ENCODE measurements at regions not wholly inside any gene's neighbourhood (a gene's known extent, or its start where the extent isn't known, plus 50 kb on each side); places are given as distances from the start of the nearest gene placed in this dataset.

DNA sequence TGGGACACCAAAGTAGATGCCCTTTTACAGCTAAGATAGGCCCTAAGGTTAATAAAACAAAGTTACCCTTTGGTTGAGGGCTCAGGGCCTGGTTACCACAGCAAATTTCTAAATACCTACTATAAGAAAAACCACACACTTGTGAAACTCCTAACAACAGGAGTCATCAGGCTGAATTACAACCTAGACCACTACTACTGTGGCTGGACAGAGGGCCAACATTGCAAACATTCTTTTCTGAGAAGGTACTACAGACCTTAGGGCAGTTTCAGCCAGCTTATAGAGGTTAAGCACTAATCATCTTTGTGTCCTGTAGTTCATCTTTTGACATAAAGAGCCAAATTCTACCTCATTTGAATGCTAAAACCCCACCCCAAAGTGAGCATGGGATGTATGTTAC is 504.0 kb downstream of the RAPGEF2 start:
- Histone ChIP-seq H3K27ac (no peak overlapping the region), H3K27me3 (no peaks in the 10 kb centered on the region), H3K4me2 (no peak overlapping the region), H3K4me1 (no peaks in the 10 kb centered on the region), H3K9ac (no peak overlapping the region), H3K36me3 (no peaks in the 10 kb centered on the region), H3K9me3 (no peaks in the 10 kb centered on the region), H3K4me3 (no peak overlapping the region), H4K20me1 (no peaks in the 10 kb centered on the region)
- TF ChIP-seq Cebpa-rat (IDR thresholded peaks at IDR 0.05): no peak

- H3K4me3 ChIP-seq: no peak overlapping the region
- no peak overlapping the region for H3K4me2 ChIP-seq
- no peaks in the 10 kb centered on the region for H3K4me1 ChIP-seq
- H3K36me3 ChIP-seq: no peaks in the 10 kb centered on the region
- no peak overlapping the region for H3K27ac ChIP-seq
- H4K20me1 ChIP-seq: no peaks in the 10 kb centered on the region
- no peaks in the 10 kb centered on the region for H3K27me3 ChIP-seq
- no peaks in the 10 kb centered on the region for H3K9me3 ChIP-seq
- TF ChIP-seq Cebpa-rat (IDR thresholded peaks at IDR 0.05): no peak
- H3K9ac ChIP-seq: no peak overlapping the region
Observed at GRCh38 chr4:159607809-159608208, 504.9 kb downstream of the RAPGEF2 start.

- Histone ChIP-seq H3K4me1 (no peaks in the 10 kb centered on the region), H3K27ac (no peak overlapping the region)
Observed at GRCh38 chr4:159608436-159608835, 505.6 kb downstream of the RAPGEF2 start.

DNA sequence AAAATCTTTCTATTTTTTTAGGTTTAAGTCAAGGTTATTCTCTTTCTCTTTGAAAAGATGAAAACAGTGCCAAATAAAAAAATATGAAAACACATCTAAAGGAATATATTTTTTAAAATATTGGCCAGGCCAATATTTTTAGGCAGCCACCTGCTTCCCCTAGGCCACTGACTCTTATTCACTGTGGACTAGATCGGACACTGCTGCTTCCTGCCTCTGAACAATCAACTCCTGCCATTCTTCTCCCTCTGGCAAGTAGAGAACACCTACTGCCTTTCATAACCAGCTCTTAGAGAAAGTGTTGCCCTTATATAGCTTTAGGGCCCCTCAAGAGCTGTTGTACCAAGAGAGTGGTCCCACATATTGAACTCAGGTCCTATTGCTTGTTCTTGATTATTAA is 529.2 kb downstream of the RAPGEF2 start:
- no peaks in the 10 kb centered on the region for H4K20me1 ChIP-seq
- H3K4me1 ChIP-seq: no peaks in the 10 kb centered on the region
- TF ChIP-seq Cebpa-rat (IDR thresholded peaks at IDR 0.05): no peak
- no peak overlapping the region for H3K4me3 ChIP-seq
- no peak overlapping the region for H3K9ac ChIP-seq
- H3K36me3 ChIP-seq: no peaks in the 10 kb centered on the region
- no peak overlapping the region for H3K27ac ChIP-seq
- H3K27me3 ChIP-seq: no peaks in the 10 kb centered on the region
- H3K4me2 ChIP-seq: no peak overlapping the region
- no peaks in the 10 kb centered on the region for H3K9me3 ChIP-seq

More at GRCh38 chr4:159608436-159608835, 505.6 kb downstream of the RAPGEF2 start:
- no peak overlapping the region for H3K9ac ChIP-seq
- no peak for TF ChIP-seq Cebpa-rat (IDR thresholded peaks at IDR 0.05)
- H3K4me2 ChIP-seq: no peak overlapping the region
- no peaks in the 10 kb centered on the region for H3K36me3 ChIP-seq
- H3K9me3 ChIP-seq: no peaks in the 10 kb centered on the region
- no peak overlapping the region for H3K4me3 ChIP-seq
- no peaks in the 10 kb centered on the region for H3K27me3 ChIP-seq
- H4K20me1 ChIP-seq: no peaks in the 10 kb centered on the region

DNA sequence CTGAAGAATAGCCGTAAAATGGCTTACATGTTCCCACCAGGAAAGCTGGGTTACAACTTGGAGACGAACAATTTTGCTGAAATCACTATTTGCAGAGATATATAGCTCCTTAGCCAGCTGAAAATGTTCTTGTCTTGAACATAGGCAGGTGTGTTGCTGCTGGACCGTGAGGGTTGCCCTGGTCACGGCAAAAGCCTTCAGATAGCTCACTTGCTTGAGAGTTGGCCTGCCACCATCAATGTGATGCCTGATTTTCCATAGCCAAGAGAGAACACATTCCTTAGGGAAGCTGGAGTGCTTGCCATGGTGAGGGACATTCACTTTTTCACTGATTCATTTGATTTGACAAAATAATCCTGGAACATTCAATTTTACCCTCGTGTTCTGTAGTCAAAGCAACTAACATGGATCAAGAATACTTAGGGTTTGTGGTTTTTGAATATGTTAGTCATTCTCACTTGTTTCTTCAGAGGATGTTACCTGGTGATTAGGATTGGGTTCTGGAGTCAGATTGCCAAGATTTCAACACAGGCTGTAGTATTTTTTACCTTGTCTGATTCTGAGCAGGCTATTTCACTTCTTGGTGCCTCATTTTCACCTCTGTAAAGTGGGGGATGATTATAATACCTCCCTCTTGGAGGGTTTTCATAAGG is 536.9 kb downstream of the RAPGEF2 start:
- H3K27ac ChIP-seq: no peak overlapping the region
- H3K27me3 ChIP-seq: no peaks in the 10 kb centered on the region
- no peak overlapping the region for H3K9ac ChIP-seq
- no peaks in the 10 kb centered on the region for H3K36me3 ChIP-seq
- no peak overlapping the region for H3K4me2 ChIP-seq
- no peaks in the 10 kb centered on the region for H3K4me1 ChIP-seq
- H3K9me3 ChIP-seq: no peaks in the 10 kb centered on the region
- no peak overlapping the region for H3K4me3 ChIP-seq
- no peak for TF ChIP-seq Cebpa-rat (IDR thresholded peaks at IDR 0.05)
- no peaks in the 10 kb centered on the region for H4K20me1 ChIP-seq

GRCh38 chr4:159649237-159649636 is 546.4 kb downstream of the RAPGEF2 start:
- H3K9me3 ChIP-seq: no peaks in the 10 kb centered on the region
- H3K36me3 ChIP-seq: no peaks in the 10 kb centered on the region
- no peak for TF ChIP-seq Cebpa-rat (IDR thresholded peaks at IDR 0.05)
- no peak overlapping the region for H3K9ac ChIP-seq
- H3K4me2 ChIP-seq: no peak overlapping the region
- H4K20me1 ChIP-seq: no peaks in the 10 kb centered on the region
- H3K27ac ChIP-seq: no peak overlapping the region
- H3K27me3 ChIP-seq: no peaks in the 10 kb centered on the region
- H3K4me1 ChIP-seq: peaks cover 6% of the 10 kb centered on the region; the same call in 1 of the 2 replicates
- no peak overlapping the region for H3K4me3 ChIP-seq

- H4K20me1 ChIP-seq: no peaks in the 10 kb centered on the region
- no peak overlapping the region for H3K4me2 ChIP-seq
- H3K27me3 ChIP-seq: no peaks in the 10 kb centered on the region
- no peak overlapping the region for H3K9ac ChIP-seq
- H3K4me3 ChIP-seq: no peak overlapping the region
- H3K9me3 ChIP-seq: 0 out of 2 replicates have a peak, but pooled peaks cover 5% of the 10 kb centered on the region
- H3K36me3 ChIP-seq: no peaks in the 10 kb centered on the region
- TF ChIP-seq Cebpa-rat (IDR thresholded peaks at IDR 0.05): no peak
- H3K4me1 ChIP-seq: peaks cover 6% of the 10 kb centered on the region; the same call in 1 of the 2 replicates
- no peak overlapping the region for H3K27ac ChIP-seq
Observed at GRCh38 chr4:159652871-159653270, 550.0 kb downstream of the RAPGEF2 start.

DNA sequence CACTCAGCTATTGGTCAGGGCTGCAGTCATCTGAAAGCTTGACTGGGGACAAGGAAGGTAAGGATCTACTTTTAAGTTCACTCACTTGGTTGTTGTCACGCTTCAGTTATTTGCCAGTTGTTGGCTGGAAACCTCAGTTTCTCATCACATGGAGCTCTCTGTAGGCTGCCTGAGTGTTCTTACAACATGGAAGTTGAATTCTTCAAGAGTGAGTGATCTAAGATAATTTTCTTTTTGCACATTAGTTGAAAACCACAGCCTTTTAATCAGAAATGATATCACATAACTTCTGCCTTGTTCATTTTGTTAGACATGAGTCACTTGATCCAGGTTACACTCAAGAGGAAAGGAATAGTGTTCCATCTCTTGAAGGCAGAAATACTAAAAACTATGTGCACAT is 552.7 kb downstream of the RAPGEF2 start:
- Histone ChIP-seq H3K27me3 (no peaks in the 10 kb centered on the region), H3K4me1 (peaks cover 6% of the 10 kb centered on the region; the same call in 1 of the 2 replicates), H3K9me3 (0 out of 2 replicates have a peak, but pooled peaks cover 5% of the 10 kb centered on the region), H3K4me2 (no peak overlapping the region), H3K9ac (no peak overlapping the region), H3K4me3 (no peak overlapping the region), H3K27ac (no peak overlapping the region), H3K36me3 (no peaks in the 10 kb centered on the region), H4K20me1 (no peaks in the 10 kb centered on the region)
- TF ChIP-seq Cebpa-rat (IDR thresholded peaks at IDR 0.05): no peak

DNA sequence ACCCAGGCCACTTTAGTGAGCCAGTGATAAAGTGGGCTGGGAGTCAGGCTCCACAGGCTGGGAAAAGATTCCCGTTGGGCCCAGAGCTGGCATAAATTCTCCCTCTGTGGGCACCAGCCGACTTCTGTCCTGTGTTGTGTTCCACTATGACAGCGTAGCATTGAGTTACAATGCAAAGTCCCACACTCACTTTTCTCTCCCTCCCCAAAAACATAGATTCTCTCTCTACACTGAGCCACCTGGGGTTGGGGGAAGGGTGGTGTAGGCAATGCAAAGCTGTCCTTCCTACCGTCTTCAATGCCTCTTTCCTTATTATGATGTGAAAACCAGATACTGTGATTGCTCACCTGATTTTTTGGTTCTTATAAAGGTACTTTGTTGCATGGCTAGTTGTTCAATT is 566.2 kb downstream of the RAPGEF2 start:
- peaks cover under 1% of the 10 kb centered on the region; the same call in 1 of the 2 replicates for H3K9me3 ChIP-seq
- H3K27ac ChIP-seq: no peak overlapping the region
- H4K20me1 ChIP-seq: no peaks in the 10 kb centered on the region
- no peaks in the 10 kb centered on the region for H3K4me1 ChIP-seq
- no peaks in the 10 kb centered on the region for H3K27me3 ChIP-seq
- no peak for TF ChIP-seq Cebpa-rat (IDR thresholded peaks at IDR 0.05)
- no peak overlapping the region for H3K4me2 ChIP-seq
- H3K9ac ChIP-seq: no peak overlapping the region
- no peaks in the 10 kb centered on the region for H3K36me3 ChIP-seq
- no peak overlapping the region for H3K4me3 ChIP-seq

- H3K9ac ChIP-seq: no peak overlapping the region
Observed at GRCh38 chr4:159673221-159673620, 570.3 kb downstream of the RAPGEF2 start.

More at GRCh38 chr4:159673221-159673620, 570.3 kb downstream of the RAPGEF2 start:
- Histone ChIP-seq H4K20me1 (no peaks in the 10 kb centered on the region), H3K4me1 (no peaks in the 10 kb centered on the region), H3K36me3 (no peaks in the 10 kb centered on the region), H3K4me3 (no peak overlapping the region), H3K27ac (no peak overlapping the region), H3K27me3 (no peaks in the 10 kb centered on the region), H3K9me3 (no peaks in the 10 kb centered on the region), H3K4me2 (no peak overlapping the region)
- TF ChIP-seq Cebpa-rat (IDR thresholded peaks at IDR 0.05): no peak

Measured in BLaER1 (cell line).